ENCODE measurements at regions not wholly inside any gene's neighbourhood (a gene's known extent, or its start where the extent isn't known, plus 50 kb on each side); places are given as distances from the start of the nearest gene placed in this dataset.

DNA sequence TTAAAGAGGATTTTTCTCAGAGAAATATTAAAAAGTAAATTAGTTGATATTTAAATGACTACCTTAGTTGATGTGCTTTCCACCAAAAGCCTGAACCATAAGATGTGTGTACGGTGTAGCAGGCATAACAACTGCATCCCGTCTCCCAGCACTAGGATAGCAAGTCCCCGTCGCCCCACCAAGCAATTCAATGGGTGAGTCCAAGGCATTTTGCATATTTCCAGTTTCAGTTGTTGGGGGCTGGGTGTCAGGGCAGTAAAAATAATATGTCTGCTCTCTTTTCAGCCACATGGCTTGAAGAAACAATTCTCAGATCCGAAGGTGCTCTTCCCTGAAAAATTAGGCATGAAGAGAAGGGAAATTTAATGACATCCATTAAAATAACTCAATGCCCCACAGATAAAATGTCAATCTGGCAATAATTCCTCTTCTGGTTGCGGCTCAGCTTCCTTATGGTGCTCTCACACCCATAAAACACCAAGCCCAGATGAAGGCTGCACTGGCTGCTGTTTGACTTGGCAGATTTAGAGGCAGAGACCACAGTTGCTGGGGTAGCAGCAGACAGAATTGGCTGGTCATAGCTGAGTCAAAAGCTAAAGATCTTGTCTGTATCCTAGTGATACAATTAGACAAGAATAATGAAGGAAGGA is 124.4 kb upstream of the ADCY2 start:
- H2BK120ac ChIP-seq (ENCODE audit: low read depth, low read length, poor library complexity, severe bottlenecking) = no peak overlapping the region
- Mint-ChIP-seq H3K4me3 (no peak overlapping the region), H3K4me1 (peaks cover 28 to 39% of the 10 kb centered on the region in 2 experiments), H3K27ac (peak overlapping the region in 1 of 3 experiments; percentile 64; a peak in 4 of 7 replicates), H3K36me3 (ENCODE audit: insufficient read depth in 1 of 3, low read depth in 3 of 3) (peaks cover 17 to 57% (median 19%) of the 10 kb centered on the region in 3 experiments; a peak in 6 of 7 replicates), H3K9me3 (peaks cover 7 to 10% of the 10 kb centered on the region in 2 experiments; a peak in 4 of 5 replicates), H3K27me3 (ENCODE audit: low read depth) (peaks cover 31% of the 10 kb centered on the region)
- no peak overlapping the region for H2BK20ac ChIP-seq (ENCODE audit: low read depth, low read length, poor library complexity, severe bottlenecking)
- no peaks in the 10 kb centered on the region for H3K79me1 ChIP-seq (ENCODE audit: insufficient read depth, low read depth, low read length, poor library complexity, severe bottlenecking)
- H3K23me2 ChIP-seq (ENCODE audit: insufficient read length, low read depth, low read length, poor library complexity, severe bottlenecking) = no peaks in the 10 kb centered on the region
- DNase-seq = no peak
- no peak overlapping the region for H3K9ac ChIP-seq (ENCODE audit: extremely low read depth, insufficient read length, low read length)
- H3K4me1 ChIP-seq (ENCODE audit: insufficient read depth, low read length) = peaks cover 2% of the 10 kb centered on the region; the same call in 1 of the 2 replicates
- H2AK5ac ChIP-seq (ENCODE audit: insufficient read length, low read length) = no peak overlapping the region
- no peaks in the 10 kb centered on the region for H3K9me3 ChIP-seq (ENCODE audit: control insufficient read depth, low read depth, low read length)
- H3K56ac ChIP-seq (ENCODE audit: insufficient read length, low read depth, low read length) = no peak overlapping the region
- H4K20me1 ChIP-seq (ENCODE audit: control insufficient read depth, insufficient read depth, insufficient read length) = no peaks in the 10 kb centered on the region
- H2BK5ac ChIP-seq (ENCODE audit: insufficient read length, low read length) = no peak overlapping the region
- H2BK15ac ChIP-seq (ENCODE audit: low read depth, low read length) = no peak overlapping the region
- TF ChIP-seq, protein P1, sequence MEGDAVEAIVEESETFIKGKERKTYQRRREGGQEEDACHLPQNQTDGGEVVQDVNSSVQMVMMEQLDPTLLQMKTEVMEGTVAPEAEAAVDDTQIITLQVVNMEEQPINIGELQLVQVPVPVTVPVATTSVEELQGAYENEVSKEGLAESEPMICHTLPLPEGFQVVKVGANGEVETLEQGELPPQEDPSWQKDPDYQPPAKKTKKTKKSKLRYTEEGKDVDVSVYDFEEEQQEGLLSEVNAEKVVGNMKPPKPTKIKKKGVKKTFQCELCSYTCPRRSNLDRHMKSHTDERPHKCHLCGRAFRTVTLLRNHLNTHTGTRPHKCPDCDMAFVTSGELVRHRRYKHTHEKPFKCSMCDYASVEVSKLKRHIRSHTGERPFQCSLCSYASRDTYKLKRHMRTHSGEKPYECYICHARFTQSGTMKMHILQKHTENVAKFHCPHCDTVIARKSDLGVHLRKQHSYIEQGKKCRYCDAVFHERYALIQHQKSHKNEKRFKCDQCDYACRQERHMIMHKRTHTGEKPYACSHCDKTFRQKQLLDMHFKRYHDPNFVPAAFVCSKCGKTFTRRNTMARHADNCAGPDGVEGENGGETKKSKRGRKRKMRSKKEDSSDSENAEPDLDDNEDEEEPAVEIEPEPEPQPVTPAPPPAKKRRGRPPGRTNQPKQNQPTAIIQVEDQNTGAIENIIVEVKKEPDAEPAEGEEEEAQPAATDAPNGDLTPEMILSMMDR (conservative IDR thresholded peaks at IDR 0.05) = no peak
- H4K91ac ChIP-seq (ENCODE audit: insufficient read length, low read depth, low read length) = no peak overlapping the region
- H3K27ac ChIP-seq (ENCODE audit: insufficient read length, low read depth, low read length) = peak overlapping the region; percentile 32
- no peak overlapping the region for H2AFZ ChIP-seq (ENCODE audit: low read length)
- no peak overlapping the region for H3K4ac ChIP-seq (ENCODE audit: low read depth, low read length)
- no peak overlapping the region for H3T11ph ChIP-seq (ENCODE audit: low read length)
- no peak overlapping the region for H2BK12ac ChIP-seq (ENCODE audit: insufficient read length, low read depth, low read length)
- H3K18ac ChIP-seq (ENCODE audit: insufficient read length, low read depth, low read length) = no peak overlapping the region
- WGBS (ENCODE audit: extremely low coverage, insufficient read length, low lambda C conversion rate) = no CpG with 5 or more reads among the region's 6 CpGs
- no peak overlapping the region for H3K4me2 ChIP-seq (ENCODE audit: insufficient read depth, insufficient read length, low read length)
- no peak overlapping the region for H3K23ac ChIP-seq (ENCODE audit: insufficient read length, low read depth, low read length)
- H3K27me3 ChIP-seq (ENCODE audit: insufficient read depth, low read length) = no peaks in the 10 kb centered on the region
- no peaks in the 10 kb centered on the region; the same call in 1 of the 2 replicates for H3K79me2 ChIP-seq (ENCODE audit: insufficient read depth, low read length)
- H4K8ac ChIP-seq (replicated peaks; ENCODE audit: insufficient read length, low read depth, low read length) = no peak overlapping the region
- H3K14ac ChIP-seq (ENCODE audit: insufficient read depth, low read length) = no peak overlapping the region
- H4K5ac ChIP-seq (ENCODE audit: insufficient read length, low read depth, low read length) = no peak overlapping the region

All from H9 (cell line).